ENCODE measurements at regions not wholly inside any gene's neighbourhood (a gene's known extent, or its start where the extent isn't known, plus 50 kb on each side); places are given as distances from the start of the nearest gene placed in this dataset.
A peak's percentile ranks its signal among the peaks of the same experiment; 100 is the strongest.

DNA sequence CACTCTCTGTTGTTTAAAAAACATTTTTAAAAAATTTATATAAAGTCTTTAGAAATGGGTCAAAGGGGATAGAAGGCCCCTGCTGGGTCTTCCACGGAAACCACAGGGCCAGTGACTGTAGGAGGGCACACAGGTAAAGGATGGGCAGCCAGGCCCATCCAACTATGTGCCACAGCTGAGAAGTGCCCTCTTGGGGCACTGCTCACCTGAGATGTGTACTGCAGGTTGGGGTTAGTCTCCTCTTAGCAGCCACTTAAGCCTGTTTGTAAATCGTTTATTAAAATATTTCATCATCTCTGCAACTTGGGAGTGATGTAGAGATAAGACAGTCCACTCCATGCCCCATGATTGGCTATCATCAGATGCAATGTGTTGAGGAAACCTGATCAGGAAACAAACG is 222.4 kb downstream of the DIRAS2 start:
- DNase-seq (ENCODE audit: low spot score), result no peak

DNA sequence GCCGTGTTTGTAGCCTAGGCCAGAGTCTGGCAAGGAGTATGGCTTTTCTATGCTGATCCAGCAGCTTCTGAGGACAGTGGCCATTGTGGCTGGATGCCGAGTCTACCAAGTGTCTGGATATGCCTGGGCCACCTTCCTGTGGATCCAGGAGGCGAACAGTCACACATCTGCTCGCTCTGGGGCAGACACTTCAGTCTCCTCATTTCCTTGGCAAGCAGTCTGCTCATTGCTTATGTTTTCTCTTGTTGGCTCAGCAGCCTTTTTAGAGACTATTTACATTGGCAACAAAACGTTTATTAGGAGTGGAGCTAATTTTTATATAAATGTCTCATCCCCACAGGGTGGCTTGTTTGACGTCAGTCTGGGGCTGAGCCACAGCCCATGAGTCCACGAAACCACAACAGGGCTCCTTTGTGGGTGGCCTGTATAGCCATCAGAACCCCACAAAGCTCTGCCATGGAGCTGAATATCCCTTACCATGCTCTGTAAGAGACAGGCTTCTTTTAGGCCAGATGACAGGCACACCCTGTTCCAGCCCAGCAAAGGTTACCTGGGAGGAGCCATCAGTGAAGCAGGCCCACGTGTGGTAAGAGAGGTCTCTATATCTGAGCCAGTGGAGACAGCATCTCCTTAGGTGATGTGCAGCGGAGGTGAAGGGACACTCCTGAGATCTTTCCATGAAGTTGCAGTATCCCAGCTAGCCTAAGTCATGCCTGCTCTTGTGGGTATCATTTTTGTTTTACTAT is 221.7 kb downstream of the DIRAS2 start:
- no peak for DNase-seq (ENCODE audit: low spot score)

DNA sequence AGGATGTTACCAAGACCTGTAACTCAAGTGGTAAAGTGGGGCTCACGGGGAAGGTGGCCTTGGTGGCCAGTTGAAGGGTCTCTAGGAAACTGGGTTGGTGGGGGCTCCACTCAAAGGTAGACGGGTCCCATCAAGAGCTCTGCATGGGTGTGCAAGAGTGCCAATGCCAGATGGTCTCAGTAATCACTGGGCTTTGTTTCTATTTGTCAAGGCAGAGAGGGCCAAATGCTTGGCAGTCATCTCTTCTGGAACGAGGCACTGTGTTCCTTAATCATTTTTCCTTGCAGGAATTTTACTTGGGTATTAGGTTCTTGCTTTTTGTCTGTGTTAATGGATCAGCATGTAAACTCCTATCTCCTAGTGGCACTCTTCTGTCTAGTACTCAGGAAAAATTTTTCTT is 220.8 kb downstream of the DIRAS2 start:
- no peak for DNase-seq (ENCODE audit: low spot score)

DNA sequence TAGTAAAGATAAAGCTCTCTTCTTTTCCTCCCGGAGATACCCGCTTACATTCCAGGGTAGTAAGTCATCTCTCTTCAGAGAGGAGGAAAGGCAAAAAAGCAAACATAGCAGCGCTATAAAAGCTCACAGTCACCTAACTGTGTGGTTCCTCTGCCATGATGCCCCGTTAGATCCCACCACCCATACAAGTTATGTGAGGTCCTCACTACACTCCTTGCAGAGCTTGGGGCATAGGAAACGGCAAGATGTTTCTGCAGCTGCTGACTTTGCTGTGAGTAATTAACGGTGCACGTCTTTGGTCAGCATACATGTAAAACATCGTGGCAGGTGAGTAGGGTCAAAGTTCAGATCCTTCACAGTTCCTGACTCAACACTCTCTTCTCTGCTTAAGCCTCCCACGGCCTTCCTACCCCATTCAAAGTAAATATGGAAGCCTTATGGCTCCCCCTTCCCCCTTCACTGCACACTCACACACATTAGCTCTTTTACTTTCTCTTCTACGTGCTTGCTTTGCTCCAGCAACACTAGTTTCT is 218.9 kb downstream of the DIRAS2 start:
- peak; percentile 5 for DNase-seq (ENCODE audit: low spot score)

DNA sequence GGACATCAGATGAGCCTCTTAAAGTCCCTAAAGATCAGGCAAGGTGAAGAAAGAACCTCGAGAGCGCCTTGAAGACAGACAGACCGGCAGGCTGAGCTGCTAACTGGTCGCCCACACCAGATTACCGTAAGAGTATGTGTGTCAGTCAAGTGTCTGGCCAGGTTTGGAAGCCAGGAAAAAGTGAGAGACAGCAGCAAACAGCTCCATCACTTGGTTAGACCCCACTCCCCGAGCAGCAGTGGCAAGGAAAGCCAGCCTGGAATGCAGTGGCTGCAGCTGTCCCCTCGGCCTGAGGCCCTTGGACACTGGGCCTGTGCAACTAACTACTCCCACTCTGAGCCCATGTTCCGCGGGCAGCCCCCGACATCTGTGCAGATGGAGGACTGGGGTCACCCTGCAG is 214.1 kb downstream of the DIRAS2 start:
- no peak for DNase-seq (ENCODE audit: low spot score)

DNA sequence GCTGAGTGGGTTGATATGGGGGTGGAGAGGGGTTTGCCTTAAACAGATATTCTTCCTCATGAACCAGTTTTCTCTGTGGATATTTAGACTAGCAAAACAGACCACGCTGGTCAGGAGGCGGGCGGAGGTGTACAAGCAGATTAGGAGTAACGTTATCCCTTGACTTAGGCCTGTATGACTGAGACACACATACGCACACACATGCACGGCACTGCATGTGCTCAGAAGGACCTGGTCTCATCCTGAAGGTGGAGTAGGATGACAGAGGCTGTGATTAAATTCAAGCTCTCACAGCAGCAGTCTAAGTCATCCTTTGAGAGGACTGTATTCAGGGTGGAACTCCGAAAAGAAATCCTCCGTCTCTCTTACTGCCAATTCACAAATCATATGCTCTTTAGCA is 209.7 kb downstream of the DIRAS2 start:
- DNase-seq (ENCODE audit: low spot score), result no peak

DNA sequence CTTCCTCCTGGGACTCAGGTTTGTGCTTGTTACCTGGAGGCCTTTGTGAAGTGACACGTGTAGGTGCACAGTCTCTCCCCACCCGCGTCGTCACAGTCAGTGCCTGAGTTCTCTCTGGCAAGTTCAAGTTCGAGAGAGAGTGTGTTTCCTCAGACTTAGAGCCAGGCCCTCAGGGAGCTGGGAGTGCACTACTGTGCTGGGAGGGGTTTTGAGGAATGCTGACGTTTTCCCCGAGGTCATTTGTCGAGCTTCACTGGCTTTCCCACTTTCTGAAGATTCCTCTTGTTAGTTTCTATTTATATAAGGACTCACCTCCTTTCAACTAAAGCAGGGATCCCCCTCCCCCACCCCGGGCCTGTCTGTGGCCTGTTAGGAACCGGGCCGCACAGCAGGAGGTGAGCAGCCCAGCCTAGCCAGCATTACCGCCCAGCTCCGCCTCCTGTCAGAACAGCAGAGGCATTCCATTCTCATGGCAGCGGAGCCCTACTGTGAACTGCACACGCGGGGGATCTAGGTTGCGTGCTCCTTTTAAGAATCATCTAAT is 209.2 kb downstream of the DIRAS2 start:
- DNase-seq (ENCODE audit: low spot score), result no peak

DNA sequence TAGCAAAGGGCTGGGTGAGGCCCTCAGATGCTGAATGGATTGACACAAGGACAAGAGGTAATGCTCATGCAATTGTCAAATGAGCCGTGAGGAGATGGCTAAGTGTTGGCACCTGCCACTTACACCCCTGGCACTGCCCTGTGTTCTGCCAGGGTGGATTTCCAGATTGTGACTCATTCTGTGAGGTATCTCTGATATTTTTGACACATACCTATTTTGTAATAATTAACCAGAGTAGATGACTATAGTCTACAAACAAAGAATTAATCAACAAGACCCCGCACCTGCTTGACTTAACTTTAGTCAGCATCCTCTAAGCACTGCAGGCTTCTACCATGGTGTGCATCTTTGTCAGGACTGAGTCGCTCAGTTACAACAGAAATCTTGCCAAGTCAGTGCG is 200.8 kb downstream of the DIRAS2 start:
- DNase-seq (ENCODE audit: low spot score), result no peak

DNA sequence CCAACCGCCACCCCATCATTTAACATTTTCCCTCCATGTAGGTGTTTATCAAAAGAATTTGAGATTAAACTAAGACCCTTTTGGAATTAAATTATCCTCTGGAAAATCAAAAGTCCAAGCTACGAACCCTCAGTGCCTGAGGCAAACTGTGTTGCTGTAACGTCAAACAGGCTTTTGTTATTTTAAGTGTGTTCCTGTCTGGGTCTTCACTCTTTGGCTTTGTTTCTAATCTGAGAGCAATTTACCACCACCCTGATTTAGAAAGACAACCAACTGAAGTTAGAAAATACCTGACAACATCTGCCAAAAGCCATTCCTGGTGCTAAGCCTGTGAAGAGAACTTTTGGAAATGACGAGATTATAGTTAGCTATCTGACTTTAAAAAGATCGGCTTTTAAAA is 199.9 kb downstream of the DIRAS2 start:
- no peak for DNase-seq (ENCODE audit: low spot score)

DNA sequence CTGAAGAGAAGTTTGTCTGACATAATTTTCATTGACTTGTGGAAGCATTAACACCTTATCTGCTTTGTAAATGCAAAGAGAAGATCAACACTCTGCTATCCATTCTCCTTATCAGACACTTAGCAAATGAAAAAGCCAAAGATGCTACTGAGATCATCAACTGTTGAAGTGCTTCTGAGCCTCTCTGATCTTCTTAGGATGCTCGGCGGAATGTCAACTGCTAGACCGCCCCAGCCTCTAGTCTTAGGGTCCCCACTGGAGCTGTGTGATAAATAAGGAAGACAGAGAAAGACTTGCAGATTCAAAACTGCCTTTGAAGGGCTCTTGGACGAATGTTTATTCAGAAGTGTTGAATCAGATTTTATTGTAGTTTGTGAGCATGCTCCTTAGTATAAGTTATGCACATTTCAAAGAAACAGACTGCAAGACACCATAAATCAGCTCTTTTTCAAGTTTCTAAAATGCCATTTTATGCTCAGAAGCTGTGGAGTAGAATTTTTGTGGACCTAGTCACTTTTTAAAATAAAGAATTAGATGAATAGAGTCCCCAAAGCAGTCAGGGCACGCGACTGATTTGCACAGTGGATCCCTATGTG is 197.9 kb downstream of the DIRAS2 start:
- DNase-seq (ENCODE audit: low spot score), result no peak

DNA sequence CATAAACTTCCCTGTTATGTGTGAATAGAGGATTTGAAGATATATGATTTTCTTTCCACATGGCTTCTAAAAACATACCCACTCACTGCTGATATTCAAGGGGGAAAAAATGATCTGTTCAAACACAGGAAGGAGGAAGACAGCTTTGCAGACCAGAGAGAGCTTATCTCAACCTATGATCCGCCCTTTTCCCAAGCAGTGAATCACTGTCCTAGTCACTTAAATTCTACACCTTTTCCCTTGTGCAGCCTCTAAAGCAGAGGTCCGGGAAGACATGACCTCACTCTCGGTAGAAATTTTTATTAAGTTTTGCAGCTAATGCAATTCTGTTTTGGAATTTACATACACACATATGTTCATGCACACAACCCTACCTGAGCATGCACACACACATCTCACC is 197.2 kb downstream of the DIRAS2 start:
- DNase-seq (ENCODE audit: low spot score), result no peak

DNA sequence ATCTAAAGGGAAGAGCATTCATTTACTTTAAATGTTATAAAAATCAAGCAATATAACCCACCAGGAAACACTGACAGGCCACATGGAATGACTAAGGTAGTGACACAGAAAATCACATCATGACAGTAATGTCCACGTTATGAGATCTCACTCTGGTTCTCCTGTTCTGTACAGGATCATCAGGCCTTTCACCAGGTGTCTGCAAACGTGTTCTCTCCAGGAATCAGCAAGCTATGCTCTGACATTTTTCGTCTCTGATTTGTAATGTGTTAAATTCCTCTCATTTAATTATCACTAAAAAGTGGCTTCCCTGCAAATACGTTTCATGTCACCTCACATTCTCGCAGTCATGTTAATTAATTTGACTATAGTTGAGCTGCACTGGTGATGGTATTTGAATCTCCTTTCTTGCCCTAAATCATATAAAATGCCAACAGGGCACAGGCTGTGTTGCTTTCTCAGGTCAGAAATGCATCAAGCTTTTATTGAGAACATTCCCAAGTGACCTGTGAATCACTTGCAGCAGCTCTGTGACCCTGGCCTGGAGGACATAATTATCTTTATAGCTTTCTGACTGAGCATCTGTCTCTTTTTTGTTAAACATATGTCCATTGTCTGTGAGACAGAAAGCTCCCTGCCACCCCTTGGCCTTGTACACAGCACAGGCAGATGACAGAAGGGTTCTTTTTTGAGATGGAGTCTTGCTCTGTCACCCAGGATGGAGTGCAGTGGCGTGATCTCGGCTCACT is 196.2 kb downstream of the DIRAS2 start:
- DNase-seq (ENCODE audit: low spot score), result no peak

DNA sequence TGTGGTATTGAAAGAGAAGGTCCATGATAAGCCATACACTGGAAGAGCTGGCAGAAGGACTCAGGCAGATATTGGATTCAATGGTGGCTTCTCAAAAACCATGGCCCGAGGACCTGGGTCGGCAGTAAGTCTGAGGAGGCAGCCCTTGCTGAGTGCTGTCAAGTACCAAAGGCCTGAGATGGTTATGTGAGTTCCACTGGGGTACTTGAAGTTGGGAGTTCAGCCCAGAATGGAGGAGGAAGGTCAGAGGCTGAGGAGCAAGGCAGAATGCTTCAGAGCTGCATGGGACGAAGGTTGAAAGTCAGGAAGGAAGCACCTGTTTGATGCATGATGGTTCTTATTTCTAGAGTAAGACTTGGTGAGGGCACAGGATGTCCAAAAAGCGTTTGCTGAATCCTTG is 194.9 kb downstream of the DIRAS2 start:
- no peak for DNase-seq (ENCODE audit: low spot score)

DNA sequence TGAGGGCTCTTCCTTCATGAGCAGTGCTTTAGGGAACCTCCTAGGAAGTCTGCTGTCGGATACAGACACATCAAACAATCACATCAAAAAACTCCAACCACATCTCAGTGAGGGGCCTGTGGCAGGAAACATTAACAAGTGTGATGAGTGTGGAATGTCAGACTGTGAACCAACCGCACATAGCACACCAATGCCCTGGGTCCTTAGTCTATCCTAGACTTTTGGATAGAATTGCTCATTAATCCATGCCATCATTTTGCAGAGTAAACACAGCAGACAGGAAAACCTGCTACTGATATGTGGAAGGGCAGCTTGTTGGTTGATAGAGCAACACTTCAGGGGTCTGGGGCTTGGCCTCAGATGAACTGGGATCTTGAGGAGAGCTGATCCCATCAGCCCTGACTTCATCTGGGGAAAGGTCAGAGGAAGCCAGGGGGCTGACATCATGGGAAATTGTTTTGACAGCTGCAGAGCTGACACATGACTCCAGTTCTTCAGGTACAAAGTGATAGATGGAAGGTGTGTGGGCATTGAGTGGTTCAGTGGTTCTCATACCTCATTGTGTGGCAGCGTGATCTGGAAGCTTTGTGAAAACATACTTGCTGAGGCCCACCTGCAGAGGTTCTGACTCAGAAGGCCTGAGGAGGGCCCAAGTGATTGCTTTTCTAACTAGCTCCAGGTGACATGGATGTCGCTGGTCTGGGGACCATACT is 193.3 kb downstream of the DIRAS2 start:
- DNase-seq (ENCODE audit: low spot score), result no peak

DNA sequence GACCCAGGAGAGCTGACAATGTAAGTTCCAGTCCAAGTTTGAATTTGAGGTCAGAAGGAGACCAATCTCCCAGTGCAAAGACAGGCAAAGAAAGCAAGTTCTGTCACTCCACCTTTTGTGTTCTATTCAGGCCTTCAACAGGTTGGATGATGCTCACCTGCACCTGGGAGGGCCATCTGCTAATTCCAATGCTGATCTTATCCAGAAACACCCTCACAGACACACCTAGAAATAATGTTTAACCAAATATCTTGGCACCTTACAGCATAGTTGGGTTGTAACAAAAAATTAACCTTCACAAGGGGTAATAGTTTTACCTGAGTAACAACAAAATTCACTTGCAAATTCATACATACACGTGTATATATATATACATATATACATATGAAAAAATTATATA is 190.8 kb downstream of the DIRAS2 start:
- no peak for DNase-seq (ENCODE audit: low spot score)

DNA sequence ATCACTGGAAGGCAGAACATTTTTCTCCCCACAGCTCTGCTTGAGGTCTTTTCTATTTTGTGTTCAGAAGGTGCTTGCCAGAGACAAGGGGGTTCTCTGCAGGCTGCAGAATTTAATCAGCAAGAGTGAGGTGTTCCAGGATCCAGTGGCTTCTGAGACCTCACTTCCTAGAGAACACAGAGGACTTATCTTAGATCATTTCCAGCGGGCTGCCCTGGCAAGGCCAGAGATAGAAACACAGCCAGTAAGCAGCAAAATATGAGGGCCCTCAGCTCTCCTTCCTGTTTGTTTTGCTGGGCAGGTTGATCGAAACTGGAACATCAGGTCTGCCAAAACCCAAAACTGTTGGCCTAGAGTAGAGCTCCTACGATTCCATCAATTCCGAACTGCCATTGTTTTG is 187.3 kb downstream of the DIRAS2 start:
- DNase-seq (ENCODE audit: low spot score), result no peak

DNA sequence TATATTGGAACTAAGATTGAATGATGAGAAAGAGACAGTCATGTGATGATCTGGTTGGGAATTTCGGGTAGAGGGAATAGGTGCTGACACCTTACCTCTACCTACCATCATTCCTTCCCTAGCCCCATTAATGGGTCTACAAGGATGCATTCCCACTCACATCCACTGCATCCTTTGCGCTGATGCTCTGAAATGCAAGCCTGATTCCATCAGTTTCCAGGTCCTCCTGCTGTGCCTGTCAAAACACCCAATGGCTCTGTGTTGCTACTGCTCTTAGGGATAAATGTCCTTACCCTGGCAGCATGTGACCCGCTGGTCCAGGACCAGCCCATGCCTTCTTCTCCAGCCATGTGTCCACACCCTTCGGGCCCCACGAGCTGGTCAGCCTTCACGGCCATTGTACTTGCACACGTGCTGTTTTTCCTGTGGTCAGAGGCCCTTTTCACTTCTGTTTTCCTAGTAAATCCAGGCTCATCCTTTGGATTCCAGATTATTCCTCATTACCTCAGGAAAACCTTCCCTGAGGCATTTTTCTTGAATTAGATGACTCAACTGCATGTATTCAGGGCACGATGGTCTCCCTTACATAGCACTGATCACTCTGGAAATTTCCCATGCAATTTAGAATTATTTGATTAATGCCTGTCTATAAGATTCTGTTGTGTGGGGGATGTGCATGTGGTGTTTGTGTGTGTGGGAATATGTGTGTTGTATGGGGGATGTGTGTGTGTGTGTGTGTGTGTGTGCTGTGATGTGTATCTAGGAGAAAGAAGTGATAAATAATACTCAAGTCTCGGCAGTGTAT is 185.0 kb downstream of the DIRAS2 start:
- no peak for DNase-seq (ENCODE audit: low spot score)

DNA sequence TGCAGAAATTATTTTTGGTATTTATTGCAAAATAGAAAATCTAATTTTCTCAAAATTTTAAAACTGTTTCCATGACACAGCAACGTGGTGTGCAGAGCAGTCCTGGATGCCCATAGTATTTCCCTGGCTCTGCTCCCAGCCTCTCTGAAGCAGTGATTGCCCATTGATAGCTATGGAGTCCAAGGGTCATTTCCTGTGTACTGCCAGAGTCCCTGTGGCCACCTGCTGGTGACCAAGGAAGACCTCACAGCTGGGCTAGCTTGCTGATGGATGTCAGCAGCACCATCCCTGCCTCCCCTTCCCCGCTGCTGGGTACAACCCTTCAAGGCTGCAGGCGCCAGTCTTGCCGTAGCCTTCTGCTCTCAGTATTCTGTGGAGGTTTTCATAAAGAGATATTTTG is 184.1 kb downstream of the DIRAS2 start:
- DNase-seq (ENCODE audit: low spot score), result peak; percentile 54

DNA sequence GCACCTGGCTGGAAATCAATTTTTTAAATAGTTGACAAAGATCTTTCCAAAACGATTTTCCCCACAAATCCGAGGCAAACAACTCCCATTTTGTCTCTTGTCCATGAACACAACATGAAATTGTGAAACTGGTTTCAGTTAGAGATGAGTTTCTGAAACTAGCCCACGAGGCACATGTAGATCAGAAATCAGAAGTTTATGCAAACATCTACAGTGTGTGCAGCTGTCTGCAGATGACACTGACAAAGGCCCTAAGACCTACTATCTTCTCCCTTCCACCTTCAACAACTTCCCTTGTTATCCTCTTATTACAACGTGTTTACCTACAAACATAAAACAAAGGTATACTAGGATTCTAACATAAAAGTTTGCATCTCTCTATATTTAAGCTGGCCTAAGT is 183.3 kb downstream of the DIRAS2 start:
- no peak for DNase-seq (ENCODE audit: low spot score)

DNA sequence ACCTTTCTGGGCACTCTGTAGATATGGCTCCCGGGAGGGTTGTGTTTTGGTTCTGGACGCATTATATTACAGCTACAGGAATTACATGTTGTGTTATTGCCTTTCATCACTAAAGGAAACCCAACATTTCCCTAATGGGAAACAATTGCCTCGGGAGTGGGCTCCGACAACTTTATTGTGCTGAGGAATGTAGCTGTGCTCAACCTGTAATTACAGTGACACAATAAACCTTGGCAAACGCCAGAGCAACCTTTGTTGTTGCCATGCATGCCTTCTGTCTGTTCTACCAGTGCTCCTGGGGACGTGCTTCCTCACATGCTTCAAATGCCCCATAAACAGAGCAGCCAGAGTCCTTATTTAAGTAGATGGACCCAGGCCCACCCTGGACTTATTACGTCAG is 182.4 kb downstream of the DIRAS2 start:
- DNase-seq (ENCODE audit: low spot score), result no peak

DNA sequence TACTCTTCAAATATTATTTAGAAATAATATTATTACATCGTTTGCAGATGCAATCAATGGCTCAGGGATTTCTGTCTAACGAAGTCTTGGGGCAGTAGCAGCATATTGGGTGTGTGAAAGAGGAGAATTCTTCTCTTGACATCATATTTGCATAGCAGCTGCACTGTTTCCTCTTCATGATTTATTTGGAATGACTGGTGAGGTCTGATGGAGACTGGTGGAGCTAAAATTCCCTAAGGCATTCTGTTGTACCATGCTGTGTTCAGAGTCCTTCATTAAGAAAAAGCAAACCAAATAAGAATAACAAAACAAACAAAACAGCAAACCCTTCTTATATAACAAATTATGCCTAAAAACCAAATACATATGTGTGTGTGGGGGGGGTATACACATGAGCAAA is 177.6 kb downstream of the DIRAS2 start:
- DNase-seq (ENCODE audit: low spot score), result no peak
